ENCODE measurements at regions not wholly inside any gene's neighbourhood (a gene's known extent, or its start where the extent isn't known, plus 50 kb on each side); places are given as distances from the start of the nearest gene placed in this dataset.

- TF ChIP-seq CTCF (tag by site-specific recombination; IDR thresholded peaks at IDR 0.05) (no peak), ZNF169 (tag by site-specific recombination; IDR thresholded peaks at IDR 0.05) (no peak), ZNF350 (tag by site-specific recombination; IDR thresholded peaks at IDR 0.05) (no peak), ZFP3 (tag by site-specific recombination; IDR thresholded peaks at IDR 0.05; ENCODE audit: low read depth) (no peak)
These were observed 271.6 kb upstream of the CLEC14A start for GRCh38 chr14:38527502-38527878.

Data from HEK293 (cell line).